ENCODE measurements at regions not wholly inside any gene's neighbourhood (a gene's known extent, or its start where the extent isn't known, plus 50 kb on each side); places are given as distances from the start of the nearest gene placed in this dataset.

DNA sequence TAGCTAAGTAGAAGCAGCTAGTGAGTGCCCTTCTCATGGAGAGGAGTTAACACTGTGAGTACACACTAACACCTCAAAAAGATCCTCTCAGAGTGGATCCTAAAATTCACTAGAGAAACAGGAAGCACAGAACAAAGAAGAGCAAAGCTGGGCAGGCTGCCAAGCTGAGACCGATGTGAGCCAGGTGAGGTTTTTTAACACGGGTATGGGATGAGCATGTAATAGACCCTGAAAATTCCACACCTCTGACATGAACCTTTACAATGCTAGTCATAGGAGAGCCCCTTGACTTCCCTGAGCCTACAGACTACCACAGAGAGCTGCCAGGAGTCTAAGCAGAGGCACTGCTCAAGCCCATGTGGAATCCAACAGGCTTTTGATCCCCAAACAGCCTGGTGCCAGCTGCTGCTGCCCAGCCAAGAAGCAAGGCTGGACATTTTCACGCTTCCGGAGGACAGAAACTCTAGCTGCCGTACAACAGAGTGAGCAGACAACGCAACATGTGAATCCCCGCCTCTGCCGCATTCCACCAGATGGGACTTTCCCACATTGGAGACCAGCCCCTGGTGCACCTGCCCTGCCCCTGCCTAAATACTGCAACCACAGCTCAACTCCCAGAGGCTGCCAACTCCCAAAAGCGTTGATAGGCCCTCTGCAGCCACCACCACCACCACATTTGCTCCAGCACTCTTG lies 280.8 kb downstream of the CDH10 start:
- TF ChIP-seq, protein P1, sequence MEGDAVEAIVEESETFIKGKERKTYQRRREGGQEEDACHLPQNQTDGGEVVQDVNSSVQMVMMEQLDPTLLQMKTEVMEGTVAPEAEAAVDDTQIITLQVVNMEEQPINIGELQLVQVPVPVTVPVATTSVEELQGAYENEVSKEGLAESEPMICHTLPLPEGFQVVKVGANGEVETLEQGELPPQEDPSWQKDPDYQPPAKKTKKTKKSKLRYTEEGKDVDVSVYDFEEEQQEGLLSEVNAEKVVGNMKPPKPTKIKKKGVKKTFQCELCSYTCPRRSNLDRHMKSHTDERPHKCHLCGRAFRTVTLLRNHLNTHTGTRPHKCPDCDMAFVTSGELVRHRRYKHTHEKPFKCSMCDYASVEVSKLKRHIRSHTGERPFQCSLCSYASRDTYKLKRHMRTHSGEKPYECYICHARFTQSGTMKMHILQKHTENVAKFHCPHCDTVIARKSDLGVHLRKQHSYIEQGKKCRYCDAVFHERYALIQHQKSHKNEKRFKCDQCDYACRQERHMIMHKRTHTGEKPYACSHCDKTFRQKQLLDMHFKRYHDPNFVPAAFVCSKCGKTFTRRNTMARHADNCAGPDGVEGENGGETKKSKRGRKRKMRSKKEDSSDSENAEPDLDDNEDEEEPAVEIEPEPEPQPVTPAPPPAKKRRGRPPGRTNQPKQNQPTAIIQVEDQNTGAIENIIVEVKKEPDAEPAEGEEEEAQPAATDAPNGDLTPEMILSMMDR (IDR thresholded peaks at IDR 0.05 in 4 of 5, conservative IDR thresholded peaks at IDR 0.05 in 1 of 5) = no peak
- TF ChIP-seq POLR2A (IDR thresholded peaks at IDR 0.05) = no peak
